Tibial nerve (tissue), 4 donors: ENCODE measurements at regions not wholly inside any gene's neighbourhood (a gene's known extent, or its start where the extent isn't known, plus 50 kb on each side); places are given as distances from the start of the nearest gene placed in this dataset.

Experiments
- DNase-seq, 2 donors: peaks; one replicate each; pipeline ENCODE4 v3.0.0-alpha.2; 2019; ENCODE audit warnings: low spot score in 2 of 2
- H3K27ac ChIP-seq, 4 donors: fragments of 200-600 bp; sonication (generic) in 3 of 4; one replicate each; pipeline ENCODE4 v1.5.1; 2017 to 2019; ENCODE audit warnings: mild to moderate bottlenecking in 1 of 4
- H3K27me3 ChIP-seq, 2 donors: fragments of 200-600 bp; sonication (generic) in 1 of 2; one replicate each; pipeline versions ENCODE4 v1.5.1 to v1.6.0; 2017 to 2019
- H3K36me3 ChIP-seq, 3 donors: fragments of 200-600 bp; sonication (generic); one replicate each; pipeline ENCODE4 v1.5.1; 2018 to 2019
- H3K4me1 ChIP-seq, 4 donors: fragments of 200-600 bp; sonication (generic) in 3 of 4; one replicate each; pipeline ENCODE4 v1.5.1; 2017 to 2019
- H3K4me3 ChIP-seq, 4 donors: fragments of 200-600 bp; sonication (generic) in 3 of 4; one replicate each; pipeline ENCODE4 v1.5.1; 2017 to 2019; ENCODE audit warnings: mild to moderate bottlenecking in 1 of 4, moderate library complexity in 1 of 4
- H3K9me3 ChIP-seq, 4 donors: fragments of 200-600 bp; sonication (generic) in 3 of 4; one replicate each; pipeline ENCODE4 v1.5.1; 2017 to 2019
- EP300 ChIP-seq, 2 donors: sonication (generic); formaldehyde crosslinking; IDR thresholded peaks; one replicate each; pipeline ENCODE4 v1.6.1; 2017; ENCODE audit warnings: antibody characterized with exemption in 2 of 2, mild to moderate bottlenecking in 1 of 2
- POLR2A ChIP-seq, 2 donors: fragments of 450-650 bp; IDR thresholded peaks; one replicate each; pipeline ENCODE4 v1.6.1; 2017; ENCODE audit warnings: antibody characterized with exemption in 2 of 2, mild to moderate bottlenecking in 2 of 2, moderate library complexity in 2 of 2
- WGBS, 2 donors: methylation state at CpG; one replicate each; pipeline ENCODE4 v1.1.5; 2018; 5-methylcytosine and 5-hydroxymethylcytosine counted together
- TF ChIP-seq, protein P1 (sequence below), 5 experiments: fragments of 200-600 bp in 3 of 5; fragments of 450-650 bp in 2 of 5; sonication (generic) in 3 of 5; IDR thresholded peaks; one replicate each; pipeline ENCODE4 v1.5.1; 2016 to 2019; ENCODE audit warnings: antibody characterized with exemption in 5 of 5, mild to moderate bottlenecking in 3 of 5, moderate library complexity in 2 of 5

DNA sequence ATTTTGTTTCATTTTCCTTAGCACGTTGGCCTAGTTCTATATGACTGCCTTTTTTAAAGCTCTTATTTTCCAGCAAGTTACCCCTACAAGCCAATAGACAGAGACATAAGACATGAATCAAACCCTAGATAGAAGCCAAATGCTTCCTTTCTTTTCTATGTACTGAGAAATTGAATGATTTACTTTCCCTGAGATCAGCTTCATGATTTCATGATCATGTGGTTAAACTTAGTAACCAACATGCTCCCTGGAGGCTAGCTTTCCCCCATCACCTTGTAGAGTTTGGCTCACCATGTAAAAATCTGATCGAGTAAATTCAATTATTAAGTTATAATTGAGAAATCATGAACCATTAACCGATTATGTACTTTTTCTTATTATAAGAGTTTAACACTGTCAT, 148.1 kb upstream of the LRIG3 start:
- Histone ChIP-seq H3K36me3 (no peaks in the 10 kb centered on the region), H3K27me3 (no peaks in the 10 kb centered on the region), H3K9me3 (no peaks in the 10 kb centered on the region), H3K4me1 (peaks cover 0 to 5% (median 0%) of the 10 kb centered on the region in 4 donors), H3K27ac (no peak overlapping the region), H3K4me3 (no peak overlapping the region)
- DNase-seq = no peak
- TF ChIP-seq, protein P1, sequence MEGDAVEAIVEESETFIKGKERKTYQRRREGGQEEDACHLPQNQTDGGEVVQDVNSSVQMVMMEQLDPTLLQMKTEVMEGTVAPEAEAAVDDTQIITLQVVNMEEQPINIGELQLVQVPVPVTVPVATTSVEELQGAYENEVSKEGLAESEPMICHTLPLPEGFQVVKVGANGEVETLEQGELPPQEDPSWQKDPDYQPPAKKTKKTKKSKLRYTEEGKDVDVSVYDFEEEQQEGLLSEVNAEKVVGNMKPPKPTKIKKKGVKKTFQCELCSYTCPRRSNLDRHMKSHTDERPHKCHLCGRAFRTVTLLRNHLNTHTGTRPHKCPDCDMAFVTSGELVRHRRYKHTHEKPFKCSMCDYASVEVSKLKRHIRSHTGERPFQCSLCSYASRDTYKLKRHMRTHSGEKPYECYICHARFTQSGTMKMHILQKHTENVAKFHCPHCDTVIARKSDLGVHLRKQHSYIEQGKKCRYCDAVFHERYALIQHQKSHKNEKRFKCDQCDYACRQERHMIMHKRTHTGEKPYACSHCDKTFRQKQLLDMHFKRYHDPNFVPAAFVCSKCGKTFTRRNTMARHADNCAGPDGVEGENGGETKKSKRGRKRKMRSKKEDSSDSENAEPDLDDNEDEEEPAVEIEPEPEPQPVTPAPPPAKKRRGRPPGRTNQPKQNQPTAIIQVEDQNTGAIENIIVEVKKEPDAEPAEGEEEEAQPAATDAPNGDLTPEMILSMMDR (IDR thresholded peaks at IDR 0.05) = no peak
- TF ChIP-seq POLR2A (IDR thresholded peaks at IDR 0.05) (no peak), EP300 (IDR thresholded peaks at IDR 0.05) (no peak)
- WGBS, 2 donors = 78 to 84% methylated on average over 3 of the region's 3 CpGs

DNA sequence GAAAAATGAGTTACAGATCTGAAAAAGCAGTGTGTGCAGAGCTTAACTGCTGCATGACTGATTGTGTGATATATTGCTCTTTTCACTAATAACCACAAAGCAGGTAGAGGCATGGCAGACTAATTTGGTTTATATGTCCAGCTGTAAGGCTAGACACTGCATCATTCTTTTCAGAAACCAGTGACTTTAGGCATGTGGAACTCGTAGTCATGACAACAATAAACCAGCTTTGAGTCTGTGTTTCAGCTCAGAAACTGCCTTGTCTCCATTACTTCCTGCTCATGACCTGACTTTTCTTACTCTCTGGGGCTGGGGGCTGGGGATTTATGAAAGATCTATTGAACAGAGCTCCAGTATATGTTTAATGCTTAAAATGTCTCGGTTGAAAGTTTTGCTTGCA, 146.8 kb upstream of the LRIG3 start:
- Histone ChIP-seq H3K27ac (no peak overlapping the region), H3K4me1 (peaks cover 0 to 5% (median 0%) of the 10 kb centered on the region in 4 donors), H3K9me3 (no peaks in the 10 kb centered on the region), H3K36me3 (no peaks in the 10 kb centered on the region), H3K4me3 (no peak overlapping the region), H3K27me3 (no peaks in the 10 kb centered on the region)
- no peak for TF ChIP-seq POLR2A (IDR thresholded peaks at IDR 0.05)
- TF ChIP-seq, protein P1 (IDR thresholded peaks at IDR 0.05) = no peak
- TF ChIP-seq EP300 (IDR thresholded peaks at IDR 0.05) = no peak
- no peak for DNase-seq
- WGBS, 2 donors = 29 to 30% methylated on average over 2 of the region's 2 CpGs

DNA sequence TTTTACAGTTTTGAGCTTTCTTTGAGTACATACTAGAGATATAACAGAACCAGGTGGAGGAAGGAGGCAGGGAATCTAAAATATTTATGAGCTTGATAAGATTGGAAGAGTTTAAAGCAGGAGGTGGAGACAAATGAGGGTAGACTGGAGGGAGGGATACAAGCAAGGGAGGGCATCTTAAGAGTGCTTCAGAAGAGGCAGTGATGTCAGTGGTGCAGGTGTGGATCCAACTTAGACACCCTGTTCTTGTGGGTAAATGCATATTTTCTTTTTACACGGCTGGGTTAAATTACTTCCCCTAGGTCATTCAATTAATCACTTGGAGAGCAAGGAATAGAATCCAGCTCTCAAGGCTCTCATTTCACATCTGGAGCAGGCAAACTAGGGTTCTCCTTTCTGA, 146.1 kb upstream of the LRIG3 start:
- no peak for TF ChIP-seq POLR2A (IDR thresholded peaks at IDR 0.05)
- TF ChIP-seq, protein P1 (IDR thresholded peaks at IDR 0.05) = no peak
- TF ChIP-seq EP300 (IDR thresholded peaks at IDR 0.05) = no peak
- Histone ChIP-seq H3K36me3 (no peaks in the 10 kb centered on the region), H3K4me3 (no peak overlapping the region), H3K4me1 (peaks cover 0 to 5% (median 0%) of the 10 kb centered on the region in 4 donors), H3K27ac (no peak overlapping the region), H3K27me3 (no peaks in the 10 kb centered on the region), H3K9me3 (no peaks in the 10 kb centered on the region)
- WGBS, 2 donors = 29 to 44% methylated on average over 1 of the region's 1 CpG
- DNase-seq = no peak

DNA sequence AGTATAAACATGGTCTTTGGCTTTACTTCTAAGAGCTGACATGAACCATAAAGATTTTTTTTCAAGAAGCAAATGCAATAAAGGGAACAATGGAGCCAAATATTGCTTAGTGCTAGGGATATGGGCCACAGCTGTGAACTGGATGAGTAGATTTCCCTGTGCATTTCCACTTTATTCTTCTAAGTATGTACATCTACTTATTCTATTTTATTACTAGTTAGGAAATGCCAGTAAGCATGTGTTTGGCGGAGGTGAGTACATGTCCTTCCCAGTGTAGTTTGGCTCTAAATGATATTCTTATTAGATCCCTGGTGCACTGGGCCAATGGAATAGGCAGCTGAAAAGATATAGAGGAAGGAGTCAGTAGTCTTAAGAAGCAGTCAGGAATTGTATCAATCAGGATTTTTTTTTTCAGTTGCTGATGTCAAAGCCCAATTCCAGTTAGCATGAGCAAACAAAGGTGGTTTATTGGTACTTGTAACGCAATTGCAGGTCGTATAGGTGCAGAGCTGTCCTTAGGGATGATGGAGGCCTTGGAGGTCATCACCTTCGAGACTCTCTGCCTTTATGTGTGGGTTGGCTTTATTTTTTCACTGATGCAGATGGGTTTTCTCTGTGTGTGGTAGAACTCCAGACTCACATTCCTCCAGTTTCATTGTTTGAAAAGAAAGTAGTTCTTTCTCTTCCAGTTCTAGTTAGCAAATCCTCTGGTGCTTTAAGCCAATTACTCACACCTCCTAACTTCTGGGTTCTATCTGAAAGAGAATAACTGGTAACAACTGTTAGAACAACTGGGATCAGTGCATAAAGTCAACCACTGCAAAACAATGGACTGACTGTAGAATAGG, 139.0 kb upstream of the LRIG3 start:
- no peaks in the 10 kb centered on the region for H3K4me1 ChIP-seq
- H3K4me3 ChIP-seq = no peak overlapping the region
- H3K27me3 ChIP-seq = no peaks in the 10 kb centered on the region
- H3K27ac ChIP-seq = no peak overlapping the region
- 50 to 58% methylated on average over 4 of the region's 4 CpGs for WGBS, 2 donors
- no peaks in the 10 kb centered on the region for H3K36me3 ChIP-seq
- H3K9me3 ChIP-seq = no peaks in the 10 kb centered on the region
- DNase-seq = no peak
- TF ChIP-seq EP300 (IDR thresholded peaks at IDR 0.05) (no peak), POLR2A (IDR thresholded peaks at IDR 0.05) (no peak)
- TF ChIP-seq, protein P1 (IDR thresholded peaks at IDR 0.05) = no peak

GRCh38 chr12:59056966-59057365, 136.7 kb upstream of the LRIG3 start:
- TF ChIP-seq EP300 (IDR thresholded peaks at IDR 0.05) = no peak
- TF ChIP-seq, protein P1 (IDR thresholded peaks at IDR 0.05) = no peak
- no peak for TF ChIP-seq POLR2A (IDR thresholded peaks at IDR 0.05)
- Histone ChIP-seq H3K36me3 (no peaks in the 10 kb centered on the region), H3K27me3 (no peaks in the 10 kb centered on the region), H3K4me3 (no peak overlapping the region), H3K9me3 (no peaks in the 10 kb centered on the region), H3K27ac (no peak overlapping the region), H3K4me1 (no peaks in the 10 kb centered on the region)
- DNase-seq = no peak
- WGBS, 2 donors = 83 to 86% methylated on average over 3 of the region's 3 CpGs
